CD4-positive, alpha-beta T cell (primary cell): ENCODE measurements at regions not wholly inside any gene's neighbourhood (a gene's known extent, or its start where the extent isn't known, plus 50 kb on each side); places are given as distances from the start of the nearest gene placed in this dataset.

ENCODE experiments used
- ATAC-seq: fragments of 200-7000 bp; cut with Tn5 transposase; one replicate; pipeline ENCODE4 v1.10.0; 2022; ENCODE audit warnings: mild to moderate bottlenecking; ENCODE audit not compliant: poor library complexity
- CTCF ChIA-PET: fragments of 350-600 bp; sonication (Branson Sonifier 250); formaldehyde crosslinking; loops from one replicate; lab custom pipeline; 2021; ENCODE audit warnings: antibody characterized with exemption, inconsistent platforms; lab: Charles Lee
- POLR2A ChIA-PET: fragments of 350-600 bp; sonication (Branson Sonifier 250); formaldehyde crosslinking; loops from one replicate; lab custom pipeline; 2021; ENCODE audit warnings: antibody characterized with exemption, inconsistent platforms; lab: Charles Lee
- DNase-seq, 14 experiments: peaks; one replicate each; pipeline ENCODE4 v3.0.0-alpha.2; 2013 to 2020; ENCODE audit warnings: mixed read lengths in 2 of 14
- H3K27ac ChIP-seq, 2 donors: one replicate each; pipeline versions ENCODE4 v1.5.1 to v1.7.0; 2013; ENCODE audit warnings: low read length in 2 of 2, low read depth in 1 of 2, mild to moderate bottlenecking in 1 of 2
- H3K27me3 ChIP-seq, 2 experiments: 1 replicate in 1 of 2; 2 replicates in 1 of 2; pipeline versions ENCODE4 v1.6.1 to v1.7.0; 2013; ENCODE audit warnings: low read length in 2 of 2, control low read depth in 1 of 2, mild to moderate bottlenecking in 1 of 2, moderate library complexity in 1 of 2; ENCODE audit not compliant: insufficient read depth in 2 of 2, control insufficient read depth in 1 of 2
- H3K36me3 ChIP-seq: one replicate; pipeline ENCODE4 v1.6.1; 2013; ENCODE audit warnings: low read length, control low read depth; ENCODE audit not compliant: insufficient read depth
- H3K4me1 ChIP-seq: one replicate; pipeline ENCODE4 v1.6.1; 2013; ENCODE audit warnings: low read length, control low read depth; ENCODE audit not compliant: insufficient read depth
- H3K4me3 ChIP-seq: one replicate; pipeline ENCODE4 v1.5.1; 2013; ENCODE audit warnings: mild to moderate bottlenecking, low read length, moderate library complexity
- H3K9me3 ChIP-seq, 2 experiments: 1 replicate in 1 of 2; 2 replicates in 1 of 2; pipeline versions ENCODE4 v1.6.1 to v1.7.0; 2013; ENCODE audit warnings: low read length in 2 of 2, mild to moderate bottlenecking in 2 of 2, control low read depth in 1 of 2, moderate library complexity in 1 of 2; ENCODE audit not compliant: control insufficient read depth in 1 of 2, insufficient read depth in 1 of 2
- H3K27ac Mint-ChIP-seq: one replicate; pipeline ENCODE4 v1.8.0; 2020; ENCODE audit warnings: mixed read lengths
- H3K27me3 Mint-ChIP-seq: one replicate; pipeline ENCODE4 v1.8.0; 2021; ENCODE audit warnings: mixed read lengths
- H3K36me3 Mint-ChIP-seq: one replicate; pipeline ENCODE4 v1.8.0; 2021; ENCODE audit warnings: low read depth, mixed read lengths
- H3K4me1 Mint-ChIP-seq: one replicate; pipeline ENCODE4 v1.8.0; 2021; ENCODE audit warnings: low read depth, mixed read lengths
- H3K4me3 Mint-ChIP-seq: one replicate; pipeline ENCODE4 v1.8.0; 2020; ENCODE audit warnings: mild to moderate bottlenecking, mixed read lengths
- H3K9me3 Mint-ChIP-seq: one replicate; pipeline ENCODE4 v1.8.0; 2020; ENCODE audit warnings: mixed read lengths
- CTCF ChIP-seq: fragments of 200-600 bp; IDR thresholded peaks from one replicate; pipeline ENCODE4 v1.8.0; 2022; ENCODE audit warnings: antibody characterized with exemption, mild to moderate bottlenecking
- intact Hi-C, 2 experiments: fragments of 100-400 bp; cut with DNase I in 1 of 2; cut with micrococcal nuclease in 1 of 2; formaldehyde crosslinking; loops; one replicate each; pipeline versions ENCODE4 v1.15.1 to v1.9.0; 2023 to 2025; cut with DNase I, micrococcal nuclease

- ChIA-PET POLR2A (no interaction called here), CTCF (no interaction called here)
- Histone ChIP-seq H3K36me3 (no peaks in the 10 kb centered on the region), H3K27ac (no peak overlapping the region), H3K9me3 (no peaks in the 10 kb centered on the region), H3K27me3 (no peaks in the 10 kb centered on the region), H3K4me3 (no peak overlapping the region), H3K4me1 (no peaks in the 10 kb centered on the region)
- H3K4me1 Mint-ChIP-seq = no peaks in the 10 kb centered on the region
- ATAC-seq (no peak), DNase-seq (no peak)
- TF ChIP-seq CTCF = no peak
- no peak overlapping the region for H3K27ac Mint-ChIP-seq
- H3K36me3 Mint-ChIP-seq = no peaks in the 10 kb centered on the region
- intact Hi-C loops = no loop called here
- no peak overlapping the region for H3K4me3 Mint-ChIP-seq
- peaks cover 2% of the 10 kb centered on the region for H3K9me3 Mint-ChIP-seq
- H3K27me3 Mint-ChIP-seq = no peaks in the 10 kb centered on the region
These were observed 1014.3 kb downstream of the SLITRK5 start for GRCh38 chr13:88685459-88685858.

GRCh38 chr13:88701551-88701950, 1030.4 kb downstream of the SLITRK5 start:
- no peak overlapping the region for H3K4me3 Mint-ChIP-seq
- ATAC-seq (no peak), DNase-seq (no peak)
- Histone ChIP-seq H3K27ac (no peak overlapping the region), H3K36me3 (no peaks in the 10 kb centered on the region), H3K4me3 (no peak overlapping the region), H3K27me3 (no peaks in the 10 kb centered on the region), H3K4me1 (no peaks in the 10 kb centered on the region), H3K9me3 (peaks cover 0 to 4% of the 10 kb centered on the region in 2 experiments)
- no peak for TF ChIP-seq CTCF
- no peaks in the 10 kb centered on the region for H3K4me1 Mint-ChIP-seq
- H3K36me3 Mint-ChIP-seq = no peaks in the 10 kb centered on the region
- no peaks in the 10 kb centered on the region for H3K27me3 Mint-ChIP-seq
- ChIA-PET CTCF (no interaction called here), POLR2A (no interaction called here)
- intact Hi-C loops = no loop called here
- no peak overlapping the region for H3K27ac Mint-ChIP-seq
- H3K9me3 Mint-ChIP-seq = peaks cover 13% of the 10 kb centered on the region

- no peak for ATAC-seq
- TF ChIP-seq CTCF = no peak
- ChIA-PET CTCF (no interaction called here), POLR2A (interaction anchor here (0.6 to 0.8 kb wide), 2 partner anchors 82 to 619 kb away, joined by 3 read pairs; no protein-coding TSS in a partner anchor)
- H3K36me3 ChIP-seq = no peaks in the 10 kb centered on the region
- peaks cover 0 to 6% of the 10 kb centered on the region in 2 experiments for H3K9me3 ChIP-seq
- Mint-ChIP-seq H3K27ac (no peak overlapping the region), H3K4me3 (no peak overlapping the region), H3K36me3 (no peaks in the 10 kb centered on the region), H3K27me3 (no peaks in the 10 kb centered on the region), H3K4me1 (peaks cover 18% of the 10 kb centered on the region), H3K9me3 (peaks cover 11% of the 10 kb centered on the region)
- H3K4me1 ChIP-seq = no peaks in the 10 kb centered on the region
- H3K4me3 ChIP-seq = no peak overlapping the region
- intact Hi-C loops = no loop called here
- no peak overlapping the region for H3K27ac ChIP-seq
- H3K27me3 ChIP-seq = no peaks in the 10 kb centered on the region
- no peak for DNase-seq
These were observed 1033.6 kb downstream of the SLITRK5 start for GRCh38 chr13:88704600-88705275.
